A673 (cell line): ENCODE measurements at regions not wholly inside any gene's neighbourhood (a gene's known extent, or its start where the extent isn't known, plus 50 kb on each side); places are given as distances from the start of the nearest gene placed in this dataset.

Experiments
- BruUV-seq: library from RNA; stranded (reverse); fragments of 400-500 nt; replicated peaks from 2 replicates; lab custom pipeline; 2021; lab: Mats Ljungman, UMichigan
- CTCF ChIA-PET: fragments of 300-600 bp; sonication (Branson Sonifier 250); formaldehyde crosslinking; loops from one replicate; lab custom pipeline; 2022; ENCODE audit warnings: antibody characterized with exemption; lab: Charles Lee
- POLR2A ChIA-PET: fragments of 300-600 bp; sonication (Branson Sonifier 250); formaldehyde crosslinking; loops from one replicate; lab custom pipeline; 2022; ENCODE audit warnings: antibody characterized with exemption; ENCODE audit not compliant: low non-redundant PET; lab: Charles Lee
- DNase-seq: peaks from one replicate; pipeline ENCODE4 v3.0.0-alpha.2; 2015; ENCODE audit warnings: low spot score
- H3K27ac ChIP-seq: fragments of 200-600 bp; sonication (generic); 2 replicates; pipeline ENCODE4 v1.5.1; 2016; ENCODE audit warnings: mixed run types, low read depth, mild to moderate bottlenecking, mixed read lengths, antibody characterized with exemption, low read length; ENCODE audit not compliant: poor library complexity, severe bottlenecking
- H3K27me3 ChIP-seq: fragments of 200-600 bp; sonication (generic); replicated peaks from 2 replicates; pipeline ENCODE4 v1.6.1; 2017; ENCODE audit warnings: mixed run types, low read depth, mild to moderate bottlenecking, mixed read lengths, antibody characterized with exemption, low read length; ENCODE audit not compliant: insufficient read depth, poor library complexity
- H3K36me3 ChIP-seq: fragments of 200-600 bp; sonication (generic); 2 replicates; pipeline ENCODE4 v1.6.1; 2016; ENCODE audit warnings: mixed run types, mild to moderate bottlenecking, mixed read lengths, antibody characterized with exemption, low read length; ENCODE audit not compliant: insufficient read depth, poor library complexity, severe bottlenecking
- H3K4me1 ChIP-seq: fragments of 200-600 bp; sonication (generic); 2 replicates; pipeline ENCODE4 v1.6.1; 2017; ENCODE audit warnings: mixed run types, mild to moderate bottlenecking, mixed read lengths, antibody characterized with exemption, low read length; ENCODE audit not compliant: insufficient read depth, poor library complexity, severe bottlenecking
- H3K4me3 ChIP-seq: fragments of 200-600 bp; sonication (generic); 2 replicates; pipeline ENCODE4 v1.5.1; 2016; ENCODE audit warnings: low read depth, mixed run types, mild to moderate bottlenecking, mixed read lengths, low read length; ENCODE audit not compliant: poor library complexity, severe bottlenecking
- H3K9me3 ChIP-seq: fragments of 200-600 bp; sonication (generic); 2 replicates; pipeline ENCODE4 v1.6.1; 2016; ENCODE audit warnings: mixed run types, low read depth, mild to moderate bottlenecking, mixed read lengths, antibody characterized with exemption, low read length; ENCODE audit not compliant: poor library complexity, severe bottlenecking
- EZH2 ChIP-seq: fragments of 200-600 bp; sonication (generic); IDR thresholded peaks from 2 replicates; pipeline ENCODE4 v1.6.1; 2017; ENCODE audit warnings: borderline replicate concordance, low read depth, mild to moderate bottlenecking, mixed read lengths, antibody characterized with exemption, low read length; ENCODE audit not compliant: poor library complexity, severe bottlenecking
- intact Hi-C: fragments of 100-400 bp; cut with micrococcal nuclease; formaldehyde crosslinking; loops from one replicate; pipeline ENCODE4 v1.10.0; 2022; ENCODE audit not compliant: unreplicated experiment
- TF ChIP-seq, protein P1 (sequence below): fragments of 300-800, 200-600 bp; sonication (generic); conservative IDR thresholded peaks from 2 replicates; pipeline ENCODE4 v1.5.1; 2017; ENCODE audit warnings: low read depth, mild to moderate bottlenecking, antibody characterized with exemption, low read length, moderate library complexity, mixed read lengths

DNA sequence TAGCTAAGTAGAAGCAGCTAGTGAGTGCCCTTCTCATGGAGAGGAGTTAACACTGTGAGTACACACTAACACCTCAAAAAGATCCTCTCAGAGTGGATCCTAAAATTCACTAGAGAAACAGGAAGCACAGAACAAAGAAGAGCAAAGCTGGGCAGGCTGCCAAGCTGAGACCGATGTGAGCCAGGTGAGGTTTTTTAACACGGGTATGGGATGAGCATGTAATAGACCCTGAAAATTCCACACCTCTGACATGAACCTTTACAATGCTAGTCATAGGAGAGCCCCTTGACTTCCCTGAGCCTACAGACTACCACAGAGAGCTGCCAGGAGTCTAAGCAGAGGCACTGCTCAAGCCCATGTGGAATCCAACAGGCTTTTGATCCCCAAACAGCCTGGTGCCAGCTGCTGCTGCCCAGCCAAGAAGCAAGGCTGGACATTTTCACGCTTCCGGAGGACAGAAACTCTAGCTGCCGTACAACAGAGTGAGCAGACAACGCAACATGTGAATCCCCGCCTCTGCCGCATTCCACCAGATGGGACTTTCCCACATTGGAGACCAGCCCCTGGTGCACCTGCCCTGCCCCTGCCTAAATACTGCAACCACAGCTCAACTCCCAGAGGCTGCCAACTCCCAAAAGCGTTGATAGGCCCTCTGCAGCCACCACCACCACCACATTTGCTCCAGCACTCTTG lies 280.8 kb downstream of the CDH10 start:
- Histone ChIP-seq H3K27me3 (no peaks in the 10 kb centered on the region), H3K4me1 (no peaks in the 10 kb centered on the region), H3K4me3 (no peak overlapping the region), H3K9me3 (no peaks in the 10 kb centered on the region), H3K27ac (no peak overlapping the region), H3K36me3 (no peaks in the 10 kb centered on the region)
- intact Hi-C loops, result no loop called here
- TF ChIP-seq, protein P1, sequence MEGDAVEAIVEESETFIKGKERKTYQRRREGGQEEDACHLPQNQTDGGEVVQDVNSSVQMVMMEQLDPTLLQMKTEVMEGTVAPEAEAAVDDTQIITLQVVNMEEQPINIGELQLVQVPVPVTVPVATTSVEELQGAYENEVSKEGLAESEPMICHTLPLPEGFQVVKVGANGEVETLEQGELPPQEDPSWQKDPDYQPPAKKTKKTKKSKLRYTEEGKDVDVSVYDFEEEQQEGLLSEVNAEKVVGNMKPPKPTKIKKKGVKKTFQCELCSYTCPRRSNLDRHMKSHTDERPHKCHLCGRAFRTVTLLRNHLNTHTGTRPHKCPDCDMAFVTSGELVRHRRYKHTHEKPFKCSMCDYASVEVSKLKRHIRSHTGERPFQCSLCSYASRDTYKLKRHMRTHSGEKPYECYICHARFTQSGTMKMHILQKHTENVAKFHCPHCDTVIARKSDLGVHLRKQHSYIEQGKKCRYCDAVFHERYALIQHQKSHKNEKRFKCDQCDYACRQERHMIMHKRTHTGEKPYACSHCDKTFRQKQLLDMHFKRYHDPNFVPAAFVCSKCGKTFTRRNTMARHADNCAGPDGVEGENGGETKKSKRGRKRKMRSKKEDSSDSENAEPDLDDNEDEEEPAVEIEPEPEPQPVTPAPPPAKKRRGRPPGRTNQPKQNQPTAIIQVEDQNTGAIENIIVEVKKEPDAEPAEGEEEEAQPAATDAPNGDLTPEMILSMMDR, result no peak
- no peak for TF ChIP-seq EZH2
- no TSS peak for BruUV-seq
- no peak for DNase-seq
- ChIA-PET CTCF (no interaction called here), POLR2A (no interaction called here)

DNA sequence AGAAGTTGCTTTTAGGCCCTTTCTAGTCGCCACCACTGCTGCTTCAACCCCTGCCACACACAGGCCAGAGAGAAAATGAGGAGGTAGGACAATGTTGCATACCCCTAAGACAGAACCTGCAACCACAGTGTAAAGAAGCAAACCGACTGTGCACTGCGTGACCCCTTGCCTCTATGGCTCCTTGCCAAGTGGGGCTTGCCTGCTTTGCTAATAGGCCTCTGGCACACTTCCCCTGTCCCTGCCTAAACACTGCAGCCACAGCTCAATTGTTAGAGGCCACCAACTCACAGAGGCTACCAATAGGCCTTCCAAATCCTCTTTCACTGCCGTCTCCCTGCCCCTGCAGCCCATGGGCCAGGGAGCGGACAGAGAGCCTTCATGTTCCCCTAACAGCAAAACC lies 280.1 kb downstream of the CDH10 start:
- Histone ChIP-seq H3K4me3 (no peak overlapping the region), H3K4me1 (no peaks in the 10 kb centered on the region), H3K9me3 (no peaks in the 10 kb centered on the region), H3K27me3 (no peaks in the 10 kb centered on the region), H3K27ac (no peak overlapping the region), H3K36me3 (no peaks in the 10 kb centered on the region)
- ChIA-PET POLR2A (no interaction called here), CTCF (no interaction called here)
- DNase-seq, result no peak
- TF ChIP-seq, protein P1, result no peak
- TF ChIP-seq EZH2, result no peak
- no TSS peak for BruUV-seq
- intact Hi-C loops, result no loop called here

DNA sequence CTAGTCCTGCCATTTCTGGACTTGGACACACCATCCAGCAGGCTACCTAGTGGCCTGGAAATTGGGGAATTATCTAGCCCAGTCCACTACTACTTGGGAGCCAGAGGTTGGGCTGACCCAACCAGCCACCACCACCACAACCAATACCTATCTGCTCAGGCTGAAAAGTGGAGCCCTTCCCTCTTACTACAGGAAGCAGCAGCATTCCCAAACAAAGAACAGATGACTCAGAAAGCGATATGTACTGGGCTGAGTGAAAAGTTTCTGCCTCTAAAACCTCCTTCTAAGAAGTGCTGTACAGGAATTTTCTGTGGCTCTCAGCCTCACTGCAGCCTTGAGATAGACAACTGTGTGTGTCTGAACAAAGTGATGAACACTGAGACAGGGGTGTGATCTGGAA lies 279.4 kb downstream of the CDH10 start:
- no peak for DNase-seq
- no peaks in the 10 kb centered on the region for H3K4me1 ChIP-seq
- ChIA-PET POLR2A (no interaction called here), CTCF (no interaction called here)
- no peaks in the 10 kb centered on the region for H3K36me3 ChIP-seq
- no peaks in the 10 kb centered on the region for H3K9me3 ChIP-seq
- no TSS peak for BruUV-seq
- H3K27ac ChIP-seq, result no peak overlapping the region
- TF ChIP-seq, protein P1, result no peak
- no peak for TF ChIP-seq EZH2
- H3K27me3 ChIP-seq, result no peaks in the 10 kb centered on the region
- intact Hi-C loops, result no loop called here
- H3K4me3 ChIP-seq, result no peak overlapping the region
